Ishikawa (cell line): ENCODE measurements at regions not wholly inside any gene's neighbourhood (a gene's known extent, or its start where the extent isn't known, plus 50 kb on each side); places are given as distances from the start of the nearest gene placed in this dataset.

Experiments
- CEBPB ChIP-seq: IDR thresholded peaks from 2 replicates; pipeline ENCODE4 v1.6.1; 2012
- CREB1 ChIP-seq: IDR thresholded peaks from 2 replicates; pipeline ENCODE4 v1.6.1; 2012; ENCODE audit warnings: low read depth
- EGR1 ChIP-seq: IDR thresholded peaks from 2 replicates; pipeline ENCODE4 v1.6.1; 2012
- EP300 ChIP-seq: IDR thresholded peaks from 2 replicates; pipeline ENCODE4 v1.6.1; 2012; ENCODE audit warnings: borderline replicate concordance
- FOXM1 ChIP-seq: IDR thresholded peaks from 2 replicates; pipeline ENCODE4 v1.6.1; 2012; ENCODE audit warnings: low read depth, borderline replicate concordance
- RAD21 ChIP-seq: IDR thresholded peaks from 2 replicates; pipeline ENCODE4 v1.6.1; 2012; ENCODE audit warnings: low read depth
- TAF1 ChIP-seq: IDR thresholded peaks from 2 replicates; pipeline ENCODE4 v1.6.1; 2012; ENCODE audit warnings: low read depth, mild to moderate bottlenecking
- TCF12 ChIP-seq: IDR thresholded peaks from 2 replicates; pipeline ENCODE4 v1.6.1; 2012; ENCODE audit warnings: low read depth
- TEAD4 ChIP-seq: IDR thresholded peaks from 2 replicates; pipeline ENCODE4 v1.6.1; 2012
- YY1 ChIP-seq: IDR thresholded peaks from 2 replicates; pipeline ENCODE4 v1.6.1; 2012; ENCODE audit warnings: low read depth
- ZBTB7A ChIP-seq: IDR thresholded peaks from 2 replicates; pipeline ENCODE4 v1.6.1; 2012; ENCODE audit warnings: low read depth
- TF ChIP-seq, protein P1 (sequence below): IDR thresholded peaks from 2 replicates; pipeline ENCODE4 v1.6.1; 2012
- TF ChIP-seq, protein P2 (sequence below): IDR thresholded peaks from 2 replicates; pipeline ENCODE4 v1.6.1; 2012; ENCODE audit warnings: low read depth, mild to moderate bottlenecking
- TF ChIP-seq, protein P3 (sequence below): IDR thresholded peaks from 2 replicates; pipeline ENCODE4 v1.6.1; 2012

- TF ChIP-seq, protein P1, sequence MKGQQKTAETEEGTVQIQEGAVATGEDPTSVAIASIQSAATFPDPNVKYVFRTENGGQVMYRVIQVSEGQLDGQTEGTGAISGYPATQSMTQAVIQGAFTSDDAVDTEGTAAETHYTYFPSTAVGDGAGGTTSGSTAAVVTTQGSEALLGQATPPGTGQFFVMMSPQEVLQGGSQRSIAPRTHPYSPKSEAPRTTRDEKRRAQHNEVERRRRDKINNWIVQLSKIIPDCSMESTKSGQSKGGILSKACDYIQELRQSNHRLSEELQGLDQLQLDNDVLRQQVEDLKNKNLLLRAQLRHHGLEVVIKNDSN: no peak
- TF ChIP-seq, protein P2, sequence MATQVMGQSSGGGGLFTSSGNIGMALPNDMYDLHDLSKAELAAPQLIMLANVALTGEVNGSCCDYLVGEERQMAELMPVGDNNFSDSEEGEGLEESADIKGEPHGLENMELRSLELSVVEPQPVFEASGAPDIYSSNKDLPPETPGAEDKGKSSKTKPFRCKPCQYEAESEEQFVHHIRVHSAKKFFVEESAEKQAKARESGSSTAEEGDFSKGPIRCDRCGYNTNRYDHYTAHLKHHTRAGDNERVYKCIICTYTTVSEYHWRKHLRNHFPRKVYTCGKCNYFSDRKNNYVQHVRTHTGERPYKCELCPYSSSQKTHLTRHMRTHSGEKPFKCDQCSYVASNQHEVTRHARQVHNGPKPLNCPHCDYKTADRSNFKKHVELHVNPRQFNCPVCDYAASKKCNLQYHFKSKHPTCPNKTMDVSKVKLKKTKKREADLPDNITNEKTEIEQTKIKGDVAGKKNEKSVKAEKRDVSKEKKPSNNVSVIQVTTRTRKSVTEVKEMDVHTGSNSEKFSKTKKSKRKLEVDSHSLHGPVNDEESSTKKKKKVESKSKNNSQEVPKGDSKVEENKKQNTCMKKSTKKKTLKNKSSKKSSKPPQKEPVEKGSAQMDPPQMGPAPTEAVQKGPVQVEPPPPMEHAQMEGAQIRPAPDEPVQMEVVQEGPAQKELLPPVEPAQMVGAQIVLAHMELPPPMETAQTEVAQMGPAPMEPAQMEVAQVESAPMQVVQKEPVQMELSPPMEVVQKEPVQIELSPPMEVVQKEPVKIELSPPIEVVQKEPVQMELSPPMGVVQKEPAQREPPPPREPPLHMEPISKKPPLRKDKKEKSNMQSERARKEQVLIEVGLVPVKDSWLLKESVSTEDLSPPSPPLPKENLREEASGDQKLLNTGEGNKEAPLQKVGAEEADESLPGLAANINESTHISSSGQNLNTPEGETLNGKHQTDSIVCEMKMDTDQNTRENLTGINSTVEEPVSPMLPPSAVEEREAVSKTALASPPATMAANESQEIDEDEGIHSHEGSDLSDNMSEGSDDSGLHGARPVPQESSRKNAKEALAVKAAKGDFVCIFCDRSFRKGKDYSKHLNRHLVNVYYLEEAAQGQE: no peak
- TF ChIP-seq CEBPB: no peak
- no peak for TF ChIP-seq RAD21
- no peak for TF ChIP-seq TAF1
- TF ChIP-seq, protein P3, sequence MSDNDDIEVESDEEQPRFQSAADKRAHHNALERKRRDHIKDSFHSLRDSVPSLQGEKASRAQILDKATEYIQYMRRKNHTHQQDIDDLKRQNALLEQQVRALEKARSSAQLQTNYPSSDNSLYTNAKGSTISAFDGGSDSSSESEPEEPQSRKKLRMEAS: no peak
- TF ChIP-seq EGR1: no peak
- TF ChIP-seq TEAD4: no peak
- no peak for TF ChIP-seq CREB1
- no peak for TF ChIP-seq ZBTB7A
- TF ChIP-seq YY1: no peak
- TF ChIP-seq FOXM1: no peak
- no peak for TF ChIP-seq TCF12
- no peak for TF ChIP-seq EP300
Observed at GRCh38 chr2:118421648-118422047, 333.4 kb downstream of the INSIG2 start.
